SK-N-SH (cell line): ENCODE measurements at regions not wholly inside any gene's neighbourhood (a gene's known extent, or its start where the extent isn't known, plus 50 kb on each side); places are given as distances from the start of the nearest gene placed in this dataset.

Experiments
- CHD2 ChIP-seq: fragments of 150-350 bp; IDR thresholded peaks from 2 replicates; pipeline ENCODE4 v1.6.1; 2018; ENCODE audit warnings: low read length; ENCODE audit not compliant: partially characterized antibody
- CTCF ChIP-seq: fragments of 200-600 bp; sonication (generic); IDR thresholded peaks from 2 replicates; pipeline ENCODE4 v1.6.1; 2017; ENCODE audit warnings: antibody characterized with exemption, mild to moderate bottlenecking, moderate library complexity
- EP300 ChIP-seq, 2 experiments: IDR thresholded peaks; 2 replicates each; pipeline versions ENCODE4 v1.4.0 to v1.6.1; 2012; ENCODE audit warnings: borderline replicate concordance in 1 of 2, low read depth in 1 of 2, low read length in 1 of 2
- EZH2phosphoT487 ChIP-seq: fragments of 200-600 bp; sonication (generic); IDR thresholded peaks from 2 replicates; pipeline ENCODE4 v1.6.1; 2017; ENCODE audit warnings: low read depth, mixed run types, mild to moderate bottlenecking, antibody characterized with exemption, moderate library complexity, borderline replicate concordance
- GABPA ChIP-seq: IDR thresholded peaks from 2 replicates; pipeline ENCODE4 v1.4.0; 2012; ENCODE audit warnings: low read depth, mild to moderate bottlenecking
- MAX ChIP-seq: IDR thresholded peaks from 2 replicates; pipeline ENCODE4 v1.4.0; 2012; ENCODE audit warnings: low read depth
- NRF1 ChIP-seq: IDR thresholded peaks from 2 replicates; pipeline ENCODE4 v1.6.1; 2012; ENCODE audit warnings: low read depth, mild to moderate bottlenecking, low read length
- PBX3 ChIP-seq: IDR thresholded peaks from 2 replicates; pipeline ENCODE4; 2012
- POLR2AphosphoS5 ChIP-seq: IDR thresholded peaks from 2 replicates; pipeline ENCODE4 v1.6.1; 2012; ENCODE audit warnings: low read depth, low read length
- RAD21 ChIP-seq: IDR thresholded peaks from 2 replicates; pipeline ENCODE4 v1.6.1; 2012; ENCODE audit warnings: mild to moderate bottlenecking, low read length
- RCOR1 ChIP-seq: fragments of 150-350 bp; IDR thresholded peaks from 2 replicates; pipeline ENCODE4 v1.6.1; 2017; ENCODE audit warnings: antibody characterized with exemption, low read length
- SIN3A ChIP-seq: IDR thresholded peaks from 2 replicates; pipeline ENCODE4 v1.6.1; 2012; ENCODE audit warnings: low read depth, mild to moderate bottlenecking, low read length, moderate library complexity, borderline replicate concordance
- SMC3 ChIP-seq: IDR thresholded peaks from 2 replicates; pipeline ENCODE4 v1.6.1; 2012; ENCODE audit warnings: low read depth, low read length, improper control_type of control experiment
- TAF1 ChIP-seq: IDR thresholded peaks from 2 replicates; pipeline ENCODE4 v1.6.1; 2012; ENCODE audit warnings: low read depth, mild to moderate bottlenecking, low read length, moderate library complexity, borderline replicate concordance

- TF ChIP-seq GABPA (no peak), SIN3A (no peak), NRF1 (no peak), EP300 (IDR thresholded peaks at IDR 0.05; ENCODE audit: borderline replicate concordance in 1 of 2, low read depth in 1 of 2, low read length in 1 of 2) (no peak), CTCF (no peak), TAF1 (no peak), PBX3 (no peak), RCOR1 (no peak), RAD21 (no peak), SMC3 (no peak), EZH2phosphoT487 (no peak), CHD2 (no peak), MAX (no peak), POLR2AphosphoS5 (no peak)
These were observed 77.2 kb upstream of the NPTX2 start for GRCh38 chr7:98539865-98540264.
